Liver (tissue), 8 donors: ENCODE measurements at regions not wholly inside any gene's neighbourhood (a gene's known extent, or its start where the extent isn't known, plus 50 kb on each side); places are given as distances from the start of the nearest gene placed in this dataset.

Experiments
- DNase-seq: peaks from one replicate; pipeline ENCODE4 v3.0.0-alpha.2; 2017; ENCODE audit warnings: low spot score
- H3K27ac ChIP-seq, 2 donors: one replicate each; pipeline ENCODE4 v1.7.0; 2013; ENCODE audit warnings: inconsistent platforms in 2 of 2, low read length in 2 of 2, control low read depth in 1 of 2, low read depth in 1 of 2, mild to moderate bottlenecking in 1 of 2
- H3K27me3 ChIP-seq, 4 donors: one replicate each; pipeline versions ENCODE4 v1.6.1 to v1.7.0; 2013; ENCODE audit warnings: low read length in 3 of 4, inconsistent platforms in 1 of 4, mild to moderate bottlenecking in 1 of 4, moderate library complexity in 1 of 4; ENCODE audit not compliant: control insufficient read depth in 4 of 4, insufficient read depth in 4 of 4
- H3K36me3 ChIP-seq, 4 donors: one replicate each; pipeline versions ENCODE4 v1.6.1 to v1.7.0; 2013; ENCODE audit warnings: low read length in 3 of 4, mild to moderate bottlenecking in 3 of 4, low read depth in 1 of 4, moderate library complexity in 1 of 4; ENCODE audit not compliant: control insufficient read depth in 4 of 4, insufficient read depth in 3 of 4
- H3K4me1 ChIP-seq, 4 donors: one replicate each; pipeline versions ENCODE4 v1.6.1 to v1.7.0; 2013; ENCODE audit warnings: low read length in 3 of 4, mild to moderate bottlenecking in 3 of 4, moderate library complexity in 1 of 4; ENCODE audit not compliant: control insufficient read depth in 4 of 4, insufficient read depth in 4 of 4
- H3K4me3 ChIP-seq, 3 donors: one replicate each; pipeline versions ENCODE4 v1.6.1 to v1.7.0; 2013; ENCODE audit warnings: low read length in 3 of 3, control low read depth in 1 of 3, low read depth in 1 of 3, mild to moderate bottlenecking in 1 of 3
- H3K9ac ChIP-seq, 2 donors: one replicate each; pipeline ENCODE4 v1.7.0; 2013; ENCODE audit warnings: low read length in 2 of 2, mild to moderate bottlenecking in 2 of 2, moderate library complexity in 2 of 2, control low read depth in 1 of 2, low read depth in 1 of 2
- H3K9me3 ChIP-seq, 4 donors: one replicate each; pipeline versions ENCODE4 v1.6.1 to v1.7.0; 2013; ENCODE audit warnings: low read length in 3 of 4; ENCODE audit not compliant: control insufficient read depth in 4 of 4
- EGR1 ChIP-seq, 2 donors: IDR thresholded peaks; 2 replicates each; pipeline ENCODE4 v1.6.1; 2016 to 2018; ENCODE audit warnings: antibody characterized with exemption in 2 of 2, low read depth in 2 of 2
- FOXA1 ChIP-seq: IDR thresholded peaks from 2 replicates; pipeline ENCODE4 v1.6.1; 2016; ENCODE audit warnings: antibody characterized with exemption
- FOXA2 ChIP-seq: IDR thresholded peaks from 2 replicates; pipeline ENCODE4 v1.6.1; 2016; ENCODE audit warnings: antibody characterized with exemption
- GABPA ChIP-seq, 2 donors: IDR thresholded peaks in 1 of 2; conservative IDR thresholded peaks in 1 of 2; 2 replicates each; pipeline ENCODE4 v1.6.1; 2016; ENCODE audit warnings: antibody characterized with exemption in 2 of 2, mild to moderate bottlenecking in 1 of 2, moderate library complexity in 1 of 2
- HNF4A ChIP-seq, 2 donors: conservative IDR thresholded peaks; 2 replicates each; pipeline ENCODE4 v1.6.1; 2016; ENCODE audit warnings: antibody characterized with exemption in 2 of 2, mild to moderate bottlenecking in 2 of 2
- HNF4G ChIP-seq: IDR thresholded peaks from 2 replicates; pipeline ENCODE4 v1.6.1; 2016; ENCODE audit warnings: antibody characterized with exemption
- JUND ChIP-seq, 2 donors: IDR thresholded peaks; 2 replicates each; pipeline ENCODE4 v1.6.1; 2016; ENCODE audit warnings: antibody characterized with exemption in 2 of 2
- NR2F2 ChIP-seq: IDR thresholded peaks from 2 replicates; pipeline ENCODE4 v1.6.1; 2016; ENCODE audit warnings: antibody characterized with exemption
- RAD21 ChIP-seq, 2 donors: IDR thresholded peaks; 2 replicates each; pipeline ENCODE4 v1.6.1; 2016; ENCODE audit warnings: antibody characterized with exemption in 2 of 2, mild to moderate bottlenecking in 2 of 2
- RXRA ChIP-seq, 2 donors: IDR thresholded peaks; 2 replicates each; pipeline ENCODE4 v1.6.1; 2017 to 2018; ENCODE audit warnings: antibody characterized with exemption in 2 of 2, mild to moderate bottlenecking in 1 of 2
- SP1 ChIP-seq: IDR thresholded peaks from 2 replicates; pipeline ENCODE4 v1.6.1; 2018; ENCODE audit warnings: antibody characterized with exemption, mild to moderate bottlenecking
- TAF1 ChIP-seq: conservative IDR thresholded peaks from 2 replicates; pipeline ENCODE4 v1.6.1; 2016; ENCODE audit warnings: antibody characterized with exemption, mild to moderate bottlenecking
- YY1 ChIP-seq: IDR thresholded peaks from 2 replicates; pipeline ENCODE4 v1.6.1; 2016; ENCODE audit warnings: antibody characterized with exemption, mild to moderate bottlenecking
- WGBS: extraction: QIAGEN DNeasy Blood & Tissue Kit; methylation state at CpG from one replicate; pipeline ENCODE4 v1.1.7; 2013; 5-methylcytosine and 5-hydroxymethylcytosine counted together
- TF ChIP-seq, protein P1 (sequence below): IDR thresholded peaks from 2 replicates; pipeline ENCODE4 v1.6.1; 2016; ENCODE audit warnings: antibody characterized with exemption
- TF ChIP-seq, protein P2 (sequence below): fragments of 150-350 bp; IDR thresholded peaks from 2 replicates; pipeline ENCODE4 v1.5.1; 2017; ENCODE audit warnings: improper control_type of control experiment, low read depth, low read length; ENCODE audit not compliant: missing input control
- TF ChIP-seq, protein P3 (sequence below): IDR thresholded peaks from 2 replicates; pipeline ENCODE4 v1.6.1; 2016; ENCODE audit warnings: antibody characterized with exemption, mild to moderate bottlenecking
- TF ChIP-seq, protein P4 (sequence below): IDR thresholded peaks from 2 replicates; pipeline ENCODE4 v1.6.1; 2016; ENCODE audit warnings: antibody characterized with exemption
- TF ChIP-seq, protein P5 (sequence below): IDR thresholded peaks from 2 replicates; pipeline ENCODE4 v1.6.1; 2016; ENCODE audit warnings: antibody characterized with exemption
- donor health status: healthy.
- donor health status: healthy.
- donor health status: healthy.
- donor health status: healthy.
- donor health status: healthy.

DNA sequence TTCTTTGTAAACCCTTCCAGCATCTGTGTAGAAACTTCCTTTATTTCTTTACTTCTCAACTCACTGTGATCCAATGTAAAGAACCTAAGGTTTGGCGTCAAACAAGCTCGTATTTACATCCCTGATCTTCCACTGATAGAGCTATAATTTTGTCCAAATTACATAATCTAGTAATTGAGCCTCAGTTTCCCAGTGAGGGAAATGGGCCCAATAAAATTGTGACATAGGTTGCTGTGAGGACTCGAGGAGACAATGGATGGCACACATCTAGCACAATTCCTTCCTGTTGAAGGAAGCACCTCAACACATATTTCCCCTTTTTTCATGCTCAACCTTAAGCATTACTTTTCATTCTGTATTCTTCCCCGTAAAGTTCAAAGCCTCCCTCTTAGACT, 193.3 kb upstream of the BMPER start:
- TF ChIP-seq, protein P1, sequence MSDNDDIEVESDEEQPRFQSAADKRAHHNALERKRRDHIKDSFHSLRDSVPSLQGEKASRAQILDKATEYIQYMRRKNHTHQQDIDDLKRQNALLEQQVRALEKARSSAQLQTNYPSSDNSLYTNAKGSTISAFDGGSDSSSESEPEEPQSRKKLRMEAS, result no peak
- TF ChIP-seq, protein P2, sequence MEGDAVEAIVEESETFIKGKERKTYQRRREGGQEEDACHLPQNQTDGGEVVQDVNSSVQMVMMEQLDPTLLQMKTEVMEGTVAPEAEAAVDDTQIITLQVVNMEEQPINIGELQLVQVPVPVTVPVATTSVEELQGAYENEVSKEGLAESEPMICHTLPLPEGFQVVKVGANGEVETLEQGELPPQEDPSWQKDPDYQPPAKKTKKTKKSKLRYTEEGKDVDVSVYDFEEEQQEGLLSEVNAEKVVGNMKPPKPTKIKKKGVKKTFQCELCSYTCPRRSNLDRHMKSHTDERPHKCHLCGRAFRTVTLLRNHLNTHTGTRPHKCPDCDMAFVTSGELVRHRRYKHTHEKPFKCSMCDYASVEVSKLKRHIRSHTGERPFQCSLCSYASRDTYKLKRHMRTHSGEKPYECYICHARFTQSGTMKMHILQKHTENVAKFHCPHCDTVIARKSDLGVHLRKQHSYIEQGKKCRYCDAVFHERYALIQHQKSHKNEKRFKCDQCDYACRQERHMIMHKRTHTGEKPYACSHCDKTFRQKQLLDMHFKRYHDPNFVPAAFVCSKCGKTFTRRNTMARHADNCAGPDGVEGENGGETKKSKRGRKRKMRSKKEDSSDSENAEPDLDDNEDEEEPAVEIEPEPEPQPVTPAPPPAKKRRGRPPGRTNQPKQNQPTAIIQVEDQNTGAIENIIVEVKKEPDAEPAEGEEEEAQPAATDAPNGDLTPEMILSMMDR, result no peak
- TF ChIP-seq FOXA1 (no peak), EGR1 (IDR thresholded peaks at IDR 0.05; ENCODE audit: low read depth in 2 of 2) (no peak), YY1 (no peak), RAD21 (IDR thresholded peaks at IDR 0.05) (no peak), HNF4A (conservative IDR thresholded peaks at IDR 0.05) (no peak), TAF1 (no peak), GABPA (IDR thresholded peaks at IDR 0.05 in 1 of 2, conservative IDR thresholded peaks at IDR 0.05 in 1 of 2) (no peak), SP1 (no peak), NR2F2 (no peak), HNF4G (no peak), RXRA (IDR thresholded peaks at IDR 0.05) (no peak), JUND (IDR thresholded peaks at IDR 0.05) (no peak)
- TF ChIP-seq, protein P3, sequence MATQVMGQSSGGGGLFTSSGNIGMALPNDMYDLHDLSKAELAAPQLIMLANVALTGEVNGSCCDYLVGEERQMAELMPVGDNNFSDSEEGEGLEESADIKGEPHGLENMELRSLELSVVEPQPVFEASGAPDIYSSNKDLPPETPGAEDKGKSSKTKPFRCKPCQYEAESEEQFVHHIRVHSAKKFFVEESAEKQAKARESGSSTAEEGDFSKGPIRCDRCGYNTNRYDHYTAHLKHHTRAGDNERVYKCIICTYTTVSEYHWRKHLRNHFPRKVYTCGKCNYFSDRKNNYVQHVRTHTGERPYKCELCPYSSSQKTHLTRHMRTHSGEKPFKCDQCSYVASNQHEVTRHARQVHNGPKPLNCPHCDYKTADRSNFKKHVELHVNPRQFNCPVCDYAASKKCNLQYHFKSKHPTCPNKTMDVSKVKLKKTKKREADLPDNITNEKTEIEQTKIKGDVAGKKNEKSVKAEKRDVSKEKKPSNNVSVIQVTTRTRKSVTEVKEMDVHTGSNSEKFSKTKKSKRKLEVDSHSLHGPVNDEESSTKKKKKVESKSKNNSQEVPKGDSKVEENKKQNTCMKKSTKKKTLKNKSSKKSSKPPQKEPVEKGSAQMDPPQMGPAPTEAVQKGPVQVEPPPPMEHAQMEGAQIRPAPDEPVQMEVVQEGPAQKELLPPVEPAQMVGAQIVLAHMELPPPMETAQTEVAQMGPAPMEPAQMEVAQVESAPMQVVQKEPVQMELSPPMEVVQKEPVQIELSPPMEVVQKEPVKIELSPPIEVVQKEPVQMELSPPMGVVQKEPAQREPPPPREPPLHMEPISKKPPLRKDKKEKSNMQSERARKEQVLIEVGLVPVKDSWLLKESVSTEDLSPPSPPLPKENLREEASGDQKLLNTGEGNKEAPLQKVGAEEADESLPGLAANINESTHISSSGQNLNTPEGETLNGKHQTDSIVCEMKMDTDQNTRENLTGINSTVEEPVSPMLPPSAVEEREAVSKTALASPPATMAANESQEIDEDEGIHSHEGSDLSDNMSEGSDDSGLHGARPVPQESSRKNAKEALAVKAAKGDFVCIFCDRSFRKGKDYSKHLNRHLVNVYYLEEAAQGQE, result no peak
- no peaks in the 10 kb centered on the region for H3K27me3 ChIP-seq
- H3K27ac ChIP-seq, result peak overlapping the region in 1 of 2 donors; percentile 46
- H3K4me3 ChIP-seq, result no peak overlapping the region
- H3K9me3 ChIP-seq, result no peaks in the 10 kb centered on the region
- H3K36me3 ChIP-seq, result no peaks in the 10 kb centered on the region
- H3K4me1 ChIP-seq, result peaks cover 0 to 8% (median 0%) of the 10 kb centered on the region in 4 donors
- DNase-seq, result no peak
- 81% methylated on average over 4 of the region's 4 CpGs for WGBS
- H3K9ac ChIP-seq, result no peak overlapping the region

DNA sequence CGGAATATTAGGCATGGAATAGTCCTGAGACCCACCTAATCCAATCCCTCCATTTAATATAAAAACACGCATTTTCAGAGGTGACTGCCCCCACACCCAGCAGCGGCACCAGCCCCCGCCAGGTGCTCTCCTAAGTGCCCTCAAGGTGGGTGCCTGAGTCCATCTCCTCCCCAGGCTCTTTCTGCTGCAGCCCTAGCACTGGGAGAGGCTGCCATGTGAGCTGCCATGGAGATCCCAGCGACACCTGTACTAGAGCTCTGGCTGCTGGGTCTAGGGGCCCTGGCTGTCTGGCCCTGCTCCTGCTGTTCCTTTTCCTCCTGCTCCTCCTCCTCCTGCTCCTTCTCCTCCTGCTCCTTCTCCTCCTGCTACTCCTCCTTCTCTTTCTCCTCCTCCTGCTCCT, 191.1 kb upstream of the BMPER start:
- 94% methylated on average over 5 of the region's 5 CpGs for WGBS
- Histone ChIP-seq H3K27me3 (no peaks in the 10 kb centered on the region), H3K9ac (no peak overlapping the region), H3K36me3 (no peaks in the 10 kb centered on the region), H3K4me1 (peaks cover 0 to 8% (median 0%) of the 10 kb centered on the region in 4 donors), H3K27ac (no peak overlapping the region), H3K9me3 (no peaks in the 10 kb centered on the region), H3K4me3 (no peak overlapping the region)
- DNase-seq, result no peak
- TF ChIP-seq HNF4A (conservative IDR thresholded peaks at IDR 0.05) (no peak), NR2F2 (no peak), EGR1 (IDR thresholded peaks at IDR 0.05; ENCODE audit: low read depth in 2 of 2) (no peak), FOXA2 (no peak), RAD21 (IDR thresholded peaks at IDR 0.05) (no peak), GABPA (IDR thresholded peaks at IDR 0.05 in 1 of 2, conservative IDR thresholded peaks at IDR 0.05 in 1 of 2) (no peak), RXRA (IDR thresholded peaks at IDR 0.05) (no peak), JUND (IDR thresholded peaks at IDR 0.05) (no peak)
- TF ChIP-seq, protein P2, result no peak
- TF ChIP-seq, protein P4, sequence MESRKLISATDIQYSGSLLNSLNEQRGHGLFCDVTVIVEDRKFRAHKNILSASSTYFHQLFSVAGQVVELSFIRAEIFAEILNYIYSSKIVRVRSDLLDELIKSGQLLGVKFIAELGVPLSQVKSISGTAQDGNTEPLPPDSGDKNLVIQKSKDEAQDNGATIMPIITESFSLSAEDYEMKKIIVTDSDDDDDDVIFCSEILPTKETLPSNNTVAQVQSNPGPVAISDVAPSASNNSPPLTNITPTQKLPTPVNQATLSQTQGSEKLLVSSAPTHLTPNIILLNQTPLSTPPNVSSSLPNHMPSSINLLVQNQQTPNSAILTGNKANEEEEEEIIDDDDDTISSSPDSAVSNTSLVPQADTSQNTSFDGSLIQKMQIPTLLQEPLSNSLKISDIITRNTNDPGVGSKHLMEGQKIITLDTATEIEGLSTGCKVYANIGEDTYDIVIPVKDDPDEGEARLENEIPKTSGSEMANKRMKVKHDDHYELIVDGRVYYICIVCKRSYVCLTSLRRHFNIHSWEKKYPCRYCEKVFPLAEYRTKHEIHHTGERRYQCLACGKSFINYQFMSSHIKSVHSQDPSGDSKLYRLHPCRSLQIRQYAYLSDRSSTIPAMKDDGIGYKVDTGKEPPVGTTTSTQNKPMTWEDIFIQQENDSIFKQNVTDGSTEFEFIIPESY, result no peak
- TF ChIP-seq, protein P3, result no peak
- TF ChIP-seq, protein P5, sequence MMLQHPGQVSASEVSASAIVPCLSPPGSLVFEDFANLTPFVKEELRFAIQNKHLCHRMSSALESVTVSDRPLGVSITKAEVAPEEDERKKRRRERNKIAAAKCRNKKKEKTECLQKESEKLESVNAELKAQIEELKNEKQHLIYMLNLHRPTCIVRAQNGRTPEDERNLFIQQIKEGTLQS, result no peak
- TF ChIP-seq, protein P1, result no peak
